ENCODE measurements at regions not wholly inside any gene's neighbourhood (a gene's known extent, or its start where the extent isn't known, plus 50 kb on each side); places are given as distances from the start of the nearest gene placed in this dataset.

DNA sequence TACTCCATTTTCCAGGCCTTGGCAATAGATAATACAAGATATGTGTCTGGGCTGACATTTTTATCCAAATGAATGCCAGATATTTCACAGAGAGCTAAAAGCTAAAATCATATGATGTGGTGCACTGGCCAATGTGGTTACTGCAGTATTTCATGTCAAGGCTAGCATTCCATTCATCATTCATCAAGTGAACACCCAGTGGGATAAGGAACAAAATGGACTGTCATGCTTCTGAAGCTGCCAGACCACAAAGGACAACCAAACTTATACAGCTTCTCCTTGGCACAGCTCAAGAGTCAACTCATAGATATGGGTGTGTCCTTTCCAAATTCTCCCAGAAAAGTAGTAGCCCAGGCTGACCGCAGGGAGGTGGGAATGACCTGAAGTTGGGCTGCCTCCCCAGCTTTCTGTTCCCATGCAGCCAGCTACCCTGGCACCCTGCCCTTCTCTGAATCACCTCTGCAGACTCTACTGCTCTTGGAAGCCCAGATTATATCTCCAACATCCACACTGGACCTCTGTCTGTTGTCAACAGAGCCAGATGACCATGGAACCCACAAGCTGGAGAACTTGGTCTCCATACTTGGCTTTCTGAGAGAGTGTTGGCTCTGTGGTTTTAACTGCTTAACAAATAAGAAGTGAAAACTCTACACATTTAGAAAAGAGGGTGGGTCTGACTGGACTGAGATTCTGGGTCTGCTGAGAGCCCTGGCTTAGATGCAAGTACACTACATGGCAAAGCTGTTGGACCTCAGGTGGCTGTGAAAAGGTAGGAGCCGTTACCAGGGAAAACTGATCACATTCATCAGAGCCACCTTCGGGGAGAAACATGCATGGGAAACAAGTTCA, 122.8 kb downstream of the ALDH8A1 start:
- POLR2A ChIA-PET = no interaction called here
- dilution Hi-C loops (cut with MboI; ENCODE audit: extremely low pct_ligation_motif_present, low sequenced_read_pairs) = no loop called here
- Histone ChIP-seq H3K27ac (ENCODE audit: insufficient read depth, low read depth, low read length) (no peak overlapping the region), H3K9me3 (replicated peaks; ENCODE audit: control insufficient read depth, insufficient read depth, low read length) (no peaks in the 10 kb centered on the region), H3K36me3 (ENCODE audit: control insufficient read depth in 2 of 2, extremely low read depth in 1 of 2, insufficient read depth in 2 of 2, low read length in 2 of 2) (no peaks in the 10 kb centered on the region), H3K9me1 (replicated peaks; ENCODE audit: control insufficient read depth, extremely low read depth, insufficient read depth, low read length) (no peaks in the 10 kb centered on the region), H2AFZ (ENCODE audit: low read depth, low read length) (no peak overlapping the region), H3K79me2 (ENCODE audit: control insufficient read depth, insufficient read depth, low read length) (no peaks in the 10 kb centered on the region), H3K4me1 (ENCODE audit: control insufficient read depth, extremely low read depth, insufficient read depth, low read length) (no peaks in the 10 kb centered on the region), H3K9ac (replicated peaks; ENCODE audit: extremely low read depth, insufficient read depth, low read length) (no peak overlapping the region), H3K4me2 (ENCODE audit: insufficient read depth, low read length) (no peak overlapping the region), H3K27me3 (ENCODE audit: control insufficient read depth in 2 of 2, insufficient read depth in 2 of 2, low read length in 2 of 2) (no peaks in the 10 kb centered on the region), H3K4me3 (replicated peaks in 1 of 3; ENCODE audit: insufficient read depth in 1 of 3, low read depth in 1 of 3, low read length in 3 of 3) (no peak overlapping the region), H4K20me1 (replicated peaks; ENCODE audit: control insufficient read depth, extremely low read depth, insufficient read depth, low read length) (no peaks in the 10 kb centered on the region)
- CTCF ChIA-PET = interaction anchor here (0.8 to 6.2 kb wide), 5 partner anchors 55 to 703 kb away, joined by 3 to 114 read pairs (median 4); no protein-coding TSS in a partner anchor
- intact Hi-C loops (cut with micrococcal nuclease) = loop anchor here (10.0 kb wide), 1 partner anchor 272 kb away; no protein-coding TSS in a partner anchor
- no peak for TF ChIP-seq POLR2A (IDR thresholded peaks at IDR 0.05; ENCODE audit: low read depth, low read length)
- no peak for FAIRE-seq
- DNase-seq (ENCODE audit: low read depth, low spot score) = no peak
- BruUV-seq (replicated peaks) = no TSS peak

DNA sequence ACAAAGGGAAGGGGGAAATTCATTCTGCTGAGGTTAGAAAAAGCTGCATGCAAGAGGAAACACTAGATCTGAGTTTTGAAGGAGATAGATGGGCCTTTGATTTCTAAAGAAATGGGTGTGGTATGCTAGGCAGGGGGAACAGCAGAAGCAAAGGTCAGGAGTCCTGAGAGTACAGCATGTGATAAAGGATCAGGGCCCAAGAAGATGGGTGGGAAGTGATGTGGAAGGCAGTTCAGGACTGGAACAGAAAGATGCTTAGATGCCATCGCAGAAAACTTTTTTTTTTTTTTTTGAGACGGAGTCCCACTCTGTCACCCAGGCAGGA, 126.2 kb downstream of the ALDH8A1 start:
- no peak overlapping the region for H3K4me2 ChIP-seq (ENCODE audit: insufficient read depth, low read length)
- no peaks in the 10 kb centered on the region for H3K79me2 ChIP-seq (ENCODE audit: control insufficient read depth, insufficient read depth, low read length)
- H2AFZ ChIP-seq (ENCODE audit: low read depth, low read length) = no peak overlapping the region
- H3K36me3 ChIP-seq (ENCODE audit: control insufficient read depth in 2 of 2, extremely low read depth in 1 of 2, insufficient read depth in 2 of 2, low read length in 2 of 2) = no peaks in the 10 kb centered on the region
- no peaks in the 10 kb centered on the region for H3K9me3 ChIP-seq (replicated peaks; ENCODE audit: control insufficient read depth, insufficient read depth, low read length)
- dilution Hi-C loops (cut with MboI; ENCODE audit: extremely low pct_ligation_motif_present, low sequenced_read_pairs) = no loop called here
- H3K9ac ChIP-seq (replicated peaks; ENCODE audit: extremely low read depth, insufficient read depth, low read length) = no peak overlapping the region
- DNase-seq (ENCODE audit: low read depth, low spot score) (no peak), FAIRE-seq (no peak)
- no peak overlapping the region for H3K4me3 ChIP-seq (replicated peaks in 1 of 3; ENCODE audit: insufficient read depth in 1 of 3, low read depth in 1 of 3, low read length in 3 of 3)
- TF ChIP-seq POLR2AphosphoS5 (IDR thresholded peaks at IDR 0.05; ENCODE audit: insufficient read depth, low read depth, low read length) (no peak), GATA2 (IDR thresholded peaks at IDR 0.05; ENCODE audit: insufficient read depth, insufficient read length, low read depth, low read length) (no peak), EZH2 (IDR thresholded peaks at IDR 0.05; ENCODE audit: borderline replicate concordance, low read depth, low read length, severe bottlenecking) (no peak), MYC (IDR thresholded peaks at IDR 0.05; ENCODE audit: low read depth, low read length) (no peak), POLR2A (IDR thresholded peaks at IDR 0.05; ENCODE audit: low read depth, low read length) (no peak), JUN (IDR thresholded peaks at IDR 0.05; ENCODE audit: borderline replicate concordance, insufficient read depth, insufficient read length, low read depth) (no peak), FOS (IDR thresholded peaks at IDR 0.05; ENCODE audit: borderline replicate concordance, insufficient read depth, low read length) (no peak)
- TF ChIP-seq, protein P1, sequence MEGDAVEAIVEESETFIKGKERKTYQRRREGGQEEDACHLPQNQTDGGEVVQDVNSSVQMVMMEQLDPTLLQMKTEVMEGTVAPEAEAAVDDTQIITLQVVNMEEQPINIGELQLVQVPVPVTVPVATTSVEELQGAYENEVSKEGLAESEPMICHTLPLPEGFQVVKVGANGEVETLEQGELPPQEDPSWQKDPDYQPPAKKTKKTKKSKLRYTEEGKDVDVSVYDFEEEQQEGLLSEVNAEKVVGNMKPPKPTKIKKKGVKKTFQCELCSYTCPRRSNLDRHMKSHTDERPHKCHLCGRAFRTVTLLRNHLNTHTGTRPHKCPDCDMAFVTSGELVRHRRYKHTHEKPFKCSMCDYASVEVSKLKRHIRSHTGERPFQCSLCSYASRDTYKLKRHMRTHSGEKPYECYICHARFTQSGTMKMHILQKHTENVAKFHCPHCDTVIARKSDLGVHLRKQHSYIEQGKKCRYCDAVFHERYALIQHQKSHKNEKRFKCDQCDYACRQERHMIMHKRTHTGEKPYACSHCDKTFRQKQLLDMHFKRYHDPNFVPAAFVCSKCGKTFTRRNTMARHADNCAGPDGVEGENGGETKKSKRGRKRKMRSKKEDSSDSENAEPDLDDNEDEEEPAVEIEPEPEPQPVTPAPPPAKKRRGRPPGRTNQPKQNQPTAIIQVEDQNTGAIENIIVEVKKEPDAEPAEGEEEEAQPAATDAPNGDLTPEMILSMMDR (IDR thresholded peaks at IDR 0.05; ENCODE audit: extremely low read depth in 1 of 2, insufficient read depth in 1 of 2, low read depth in 1 of 2, low read length in 2 of 2) = no peak
- TF ChIP-seq, protein P2, sequence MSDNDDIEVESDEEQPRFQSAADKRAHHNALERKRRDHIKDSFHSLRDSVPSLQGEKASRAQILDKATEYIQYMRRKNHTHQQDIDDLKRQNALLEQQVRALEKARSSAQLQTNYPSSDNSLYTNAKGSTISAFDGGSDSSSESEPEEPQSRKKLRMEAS (IDR thresholded peaks at IDR 0.05; ENCODE audit: insufficient read depth, insufficient read length) = no peak
- CTCF ChIA-PET = interaction anchor here (1.1 to 6.3 kb wide), 25 partner anchors 10 to 711 kb away, joined by 3 to 114 read pairs (median 9); no protein-coding TSS in a partner anchor
- no peak overlapping the region for H3K27ac ChIP-seq (ENCODE audit: insufficient read depth, low read depth, low read length)
- intact Hi-C loops (cut with micrococcal nuclease) = loop anchor here (1.0 to 10.0 kb wide), 14 partner anchors 59 to 712 kb away; no protein-coding TSS in a partner anchor
- POLR2A ChIA-PET = interaction anchor here (0.8 kb wide), 1 partner anchor 650 kb away, joined by 5 read pairs; no protein-coding TSS in a partner anchor
- H3K4me1 ChIP-seq (ENCODE audit: control insufficient read depth, extremely low read depth, insufficient read depth, low read length) = no peaks in the 10 kb centered on the region
- no TSS peak for BruUV-seq (replicated peaks)
- H3K9me1 ChIP-seq (replicated peaks; ENCODE audit: control insufficient read depth, extremely low read depth, insufficient read depth, low read length) = no peaks in the 10 kb centered on the region
- no peaks in the 10 kb centered on the region for H4K20me1 ChIP-seq (replicated peaks; ENCODE audit: control insufficient read depth, extremely low read depth, insufficient read depth, low read length)
- H3K27me3 ChIP-seq (ENCODE audit: control insufficient read depth in 2 of 2, insufficient read depth in 2 of 2, low read length in 2 of 2) = no peaks in the 10 kb centered on the region

Measured in endothelial cell of umbilical vein (primary cell).